Activated T-helper 9 cell treated with anti-CD3 and anti-CD28 coated beads, Interleukin-2, amount 50 U/mL, for 16 hours (primary cell): ENCODE measurements at regions not wholly inside any gene's neighbourhood (a gene's known extent, or its start where the extent isn't known, plus 50 kb on each side); places are given as distances from the start of the nearest gene placed in this dataset.

ENCODE experiments used
- DNase-seq: peaks from one replicate; pipeline ENCODE4 v3.0.0-alpha.2; 2020; ENCODE audit warnings: low read depth

DNA sequence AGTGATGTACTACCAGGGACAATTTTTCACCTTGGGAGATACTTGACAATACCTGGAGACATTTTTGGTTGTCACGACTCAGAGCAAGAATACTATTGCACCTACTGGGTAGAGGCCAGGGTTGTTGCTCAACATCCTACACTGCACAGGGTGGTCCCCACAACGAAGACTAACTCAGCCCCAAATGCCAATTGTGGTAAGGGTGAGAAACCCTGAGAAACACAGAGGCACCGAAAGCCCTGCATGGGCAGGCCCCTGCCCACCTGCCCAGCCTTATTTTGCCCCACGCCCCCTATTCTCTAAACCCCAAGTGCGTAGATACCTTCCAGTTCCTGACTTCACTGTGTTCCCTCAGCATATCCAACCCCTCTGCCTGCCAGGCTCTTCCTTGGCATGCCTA, 163.1 kb upstream of the PKDCC start:
- no peak for DNase-seq

GRCh38 chr2:41886145-41886664, 161.6 kb upstream of the PKDCC start:
- DNase-seq = no peak

DNA sequence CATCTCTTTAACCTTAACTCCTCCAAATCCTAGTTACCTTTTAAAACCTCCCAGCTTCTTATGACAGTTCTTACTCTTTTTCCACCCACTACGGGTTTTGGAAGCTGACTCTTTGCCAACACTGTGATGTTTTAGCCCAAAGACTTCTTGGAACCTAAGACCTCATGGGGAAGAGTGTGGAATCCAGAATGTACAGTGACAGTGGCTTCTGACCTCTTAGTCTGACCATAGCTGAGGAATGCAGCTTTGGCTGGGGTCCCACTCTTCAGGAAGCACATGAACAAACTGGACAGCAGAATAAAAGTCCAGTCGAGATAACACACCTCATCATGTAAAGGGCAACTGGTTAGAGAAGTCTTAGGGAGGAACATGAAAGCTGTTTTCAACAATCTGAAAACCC, 161.1 kb upstream of the PKDCC start:
- DNase-seq = no peak

DNA sequence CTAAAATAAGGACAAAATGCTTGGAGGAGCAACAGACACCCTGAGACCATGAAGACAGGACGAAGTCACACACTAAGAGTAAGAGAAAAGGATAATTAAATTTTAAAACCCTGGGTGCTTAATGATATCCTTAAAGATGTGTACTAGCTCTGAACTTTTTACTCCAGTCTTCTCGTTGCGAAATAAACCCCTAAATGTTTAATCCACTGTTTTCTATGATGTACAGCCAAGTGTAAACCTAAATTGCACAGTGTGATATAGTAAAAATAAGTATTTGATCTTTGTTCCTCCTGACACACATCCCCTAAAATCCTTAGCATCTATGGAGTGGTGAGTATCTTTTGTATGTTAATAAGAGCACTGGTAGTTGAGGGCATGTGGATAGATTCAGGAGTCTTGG, 157.5 kb upstream of the PKDCC start:
- DNase-seq = no peak

DNA sequence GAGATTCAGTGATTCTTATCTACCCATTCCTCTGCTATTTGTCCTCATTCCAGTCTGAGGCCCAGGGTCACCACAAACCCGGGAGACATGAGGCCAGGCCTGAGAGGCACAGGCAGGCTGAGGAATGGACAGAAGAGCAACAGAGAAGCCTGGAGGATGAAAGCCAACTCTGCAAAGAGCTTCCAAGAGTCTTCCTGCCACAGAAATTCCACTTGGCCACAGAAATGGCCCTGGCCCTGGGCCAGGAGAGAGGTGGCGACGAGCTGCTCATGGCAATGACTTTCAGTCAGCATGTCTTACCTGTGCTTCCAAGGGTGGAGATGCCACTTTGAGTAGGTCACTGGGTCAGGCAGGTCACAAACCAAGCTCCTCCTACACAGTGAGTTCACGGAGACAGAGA, 155.3 kb upstream of the PKDCC start:
- DNase-seq = no peak

DNA sequence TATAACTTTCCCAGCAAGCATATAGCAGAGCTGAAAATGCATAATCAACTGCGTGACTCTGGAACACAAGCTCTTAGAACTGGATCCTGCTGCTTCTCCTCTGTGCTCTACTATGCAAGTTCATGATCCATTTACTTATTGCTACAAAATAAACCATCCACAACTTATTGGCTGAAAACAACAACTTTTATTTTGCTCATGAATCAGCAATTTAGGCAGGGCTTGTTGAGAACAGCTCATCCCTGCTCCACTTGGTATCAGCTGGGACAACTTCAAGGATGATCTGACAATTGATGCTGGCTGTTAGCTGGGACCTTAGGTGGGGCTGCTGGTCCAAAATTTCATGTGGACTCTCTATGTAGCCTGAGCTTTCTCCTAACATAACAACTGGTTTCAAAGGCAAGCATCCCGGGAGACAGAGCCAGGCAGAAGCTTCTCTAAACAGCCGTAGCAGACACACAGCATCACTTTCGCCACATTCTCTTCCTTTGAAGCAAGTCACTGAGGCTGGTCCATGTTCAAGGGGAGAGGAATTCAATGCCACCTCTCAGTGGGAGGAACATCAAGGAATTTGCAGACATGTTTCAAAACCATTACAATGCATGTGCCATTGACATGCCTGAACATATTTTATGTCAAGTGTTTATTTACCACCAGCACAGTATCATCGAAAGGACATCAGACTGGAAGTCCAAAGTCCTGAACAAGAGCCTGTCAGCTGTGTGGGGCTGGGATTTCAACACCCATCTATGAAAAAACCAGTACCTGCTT, 153.1 kb upstream of the PKDCC start:
- DNase-seq = no peak

DNA sequence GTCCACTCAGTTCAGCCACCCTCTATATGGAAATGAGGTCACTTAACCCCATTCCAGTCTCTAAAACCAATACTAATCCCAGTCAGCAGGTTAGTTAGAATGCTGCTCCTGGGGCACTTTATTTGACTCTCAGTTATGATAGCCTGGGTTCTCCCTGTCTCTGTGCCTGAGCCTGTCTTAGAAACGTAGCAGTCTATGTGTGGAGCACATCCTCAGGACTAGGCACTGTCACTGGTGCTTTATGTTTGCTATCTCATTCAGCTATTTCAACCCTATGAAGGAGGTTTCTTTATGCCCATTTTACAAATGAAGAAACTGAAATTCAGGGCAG, 152.5 kb upstream of the PKDCC start:
- no peak for DNase-seq

- peak; percentile 3 for DNase-seq
Measured at GRCh38 chr2:41896186-41896846, 151.5 kb upstream of the PKDCC start.

GRCh38 chr2:41899189-41899588, 148.6 kb upstream of the PKDCC start:
- DNase-seq = no peak

DNA sequence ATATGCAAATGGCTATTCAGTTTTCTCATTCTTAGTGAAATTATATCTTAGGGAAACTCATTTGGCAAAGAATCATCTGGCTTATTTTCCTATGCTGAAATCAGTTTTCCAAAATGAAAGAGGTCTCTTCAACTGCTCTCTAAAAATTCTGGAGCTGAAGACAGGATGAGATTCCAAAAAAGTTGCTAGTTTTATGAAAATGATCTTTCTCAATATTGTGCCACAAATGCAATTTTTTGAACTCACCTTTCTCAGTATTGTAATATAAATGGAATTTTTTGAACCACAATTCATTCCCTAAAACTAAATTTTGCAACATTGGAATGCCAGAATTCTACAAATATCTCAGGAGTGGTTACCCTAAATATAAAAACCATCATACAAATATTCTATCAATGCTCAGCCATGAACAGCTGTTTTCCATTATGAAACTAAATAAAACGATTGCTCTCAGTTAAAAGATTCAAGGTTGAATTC, 147.7 kb upstream of the PKDCC start:
- DNase-seq = no peak

- DNase-seq = no peak
Measured at GRCh38 chr2:41902897-41903296, 144.9 kb upstream of the PKDCC start.

DNA sequence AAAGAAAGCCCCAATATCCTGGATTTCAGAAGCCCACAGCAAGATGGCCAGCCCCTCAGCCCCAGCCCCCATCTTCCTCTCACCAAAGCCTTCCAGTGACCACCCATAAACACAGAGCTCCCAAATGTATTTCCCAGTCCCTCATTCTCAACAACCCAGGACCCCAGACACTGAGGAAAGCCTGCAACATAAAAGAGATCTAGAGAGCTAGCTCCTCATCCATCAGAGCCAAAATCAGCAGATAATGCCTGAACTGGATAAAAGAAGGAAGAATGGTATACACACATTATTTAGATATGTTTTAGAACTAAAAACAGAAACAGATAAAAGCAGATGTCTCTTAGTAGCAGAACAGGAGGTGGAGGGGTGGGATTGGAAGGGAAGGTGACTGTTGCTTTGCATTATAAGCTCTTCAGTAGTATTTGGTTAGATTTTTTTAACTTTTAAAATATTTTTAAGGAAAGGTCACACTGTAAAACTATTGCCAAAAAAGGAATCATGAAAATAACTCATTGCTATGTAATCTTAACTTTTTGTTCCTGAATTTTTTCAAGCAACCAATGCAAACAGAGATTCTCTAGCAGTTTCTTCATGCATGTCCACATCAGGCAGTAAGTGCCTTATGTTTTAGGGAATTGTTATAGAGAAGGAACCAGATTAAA, 144.2 kb upstream of the PKDCC start:
- DNase-seq = no peak

GRCh38 chr2:41904459-41904858, 143.4 kb upstream of the PKDCC start:
- DNase-seq = no peak

DNA sequence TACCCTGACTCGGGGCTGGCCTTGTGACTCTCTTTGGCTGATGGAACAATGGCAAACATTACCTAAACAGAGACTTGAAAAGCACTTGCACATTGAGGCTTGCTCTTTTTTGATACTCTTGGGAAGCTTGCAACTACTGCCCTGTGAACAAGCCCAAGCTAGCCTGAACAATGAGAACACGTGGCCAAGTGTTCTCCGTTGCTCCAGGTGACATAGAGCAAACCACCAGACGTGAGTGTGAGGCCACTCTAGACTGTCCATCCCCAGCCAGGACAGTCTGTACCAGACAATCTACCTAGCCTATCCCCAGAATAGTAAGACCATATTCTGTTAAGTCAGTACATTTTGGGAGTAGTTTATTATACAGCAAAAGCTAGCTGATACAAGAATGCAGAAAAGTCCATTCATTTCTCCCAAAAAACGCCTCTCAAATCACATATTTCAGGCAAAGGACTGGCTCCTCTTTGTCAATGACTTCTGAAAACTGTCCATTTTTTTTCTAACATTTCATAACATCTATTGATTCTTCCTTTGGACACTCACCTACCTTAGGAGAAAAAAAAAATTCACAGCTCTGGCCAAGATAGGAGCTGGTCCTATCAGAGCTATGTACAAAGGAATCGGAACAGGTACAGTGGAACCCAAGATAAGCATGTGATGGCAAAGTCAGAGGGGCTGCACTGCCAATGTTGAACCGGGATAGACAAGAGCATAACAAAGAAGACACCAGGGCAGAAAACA, 142.1 kb upstream of the PKDCC start:
- no peak for DNase-seq

GRCh38 chr2:41906338-41906725, 141.5 kb upstream of the PKDCC start:
- DNase-seq = no peak

GRCh38 chr2:41907141-41907540, 140.7 kb upstream of the PKDCC start:
- DNase-seq = no peak

GRCh38 chr2:41907771-41908207, 140.0 kb upstream of the PKDCC start:
- DNase-seq = no peak

DNA sequence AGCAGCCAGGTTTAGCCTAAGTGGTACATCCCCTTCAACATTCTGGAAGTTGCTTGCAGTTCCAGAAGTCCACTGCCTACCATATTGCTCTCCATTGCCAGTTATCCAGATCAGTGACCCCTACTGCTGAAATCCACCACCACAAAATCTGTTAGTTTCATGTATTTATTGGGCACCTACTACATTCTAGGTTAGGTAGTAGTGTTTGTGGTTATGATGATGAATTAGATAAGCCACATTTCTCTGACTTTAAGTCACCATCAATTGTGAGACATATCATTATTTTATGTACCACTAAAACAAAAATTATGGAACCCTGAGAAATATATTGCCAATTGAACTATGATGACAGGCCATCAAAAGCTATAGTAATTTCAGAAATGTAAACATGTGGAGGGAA, 139.5 kb upstream of the PKDCC start:
- DNase-seq = no peak

DNA sequence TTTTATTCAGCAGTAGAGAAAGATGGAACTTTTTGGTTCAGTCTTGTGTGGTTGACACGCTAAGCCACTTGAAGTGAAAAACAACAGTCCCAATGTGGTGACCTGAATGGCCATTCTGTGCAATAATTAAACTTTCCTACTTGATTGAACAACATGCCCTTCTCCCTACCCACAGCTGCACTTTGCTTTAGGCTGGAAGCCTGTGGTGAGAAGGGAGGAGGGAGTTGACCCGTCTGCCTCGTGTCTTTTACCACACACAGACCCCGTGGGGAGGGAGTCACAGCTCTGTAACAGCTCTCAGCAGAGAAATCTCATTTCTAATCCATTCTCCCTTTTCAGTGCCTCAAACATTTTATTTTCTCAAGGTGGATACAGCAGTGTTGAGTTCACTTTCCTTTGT, 138.2 kb upstream of the PKDCC start:
- DNase-seq = no peak

GRCh38 chr2:41910126-41910525, 137.7 kb upstream of the PKDCC start:
- DNase-seq = no peak

DNA sequence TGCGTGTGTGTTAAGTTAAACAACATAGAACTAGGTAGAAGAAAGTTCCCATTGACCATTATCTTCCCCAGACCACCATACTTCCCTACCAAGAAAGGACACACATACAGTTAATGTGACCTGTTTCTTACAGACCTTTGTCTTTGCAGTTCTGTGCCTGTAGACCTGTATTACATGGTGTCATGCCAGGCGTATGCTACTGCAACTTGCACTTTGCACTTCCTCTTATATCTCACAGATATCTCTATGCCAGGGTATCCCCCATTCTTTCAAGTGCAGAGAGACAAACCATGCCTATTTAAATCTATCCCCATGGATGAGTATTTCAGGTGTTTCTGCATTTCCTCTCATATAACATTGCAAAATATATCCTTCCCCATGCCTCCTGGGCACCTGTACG, 136.8 kb upstream of the PKDCC start:
- DNase-seq = no peak

- no peak for DNase-seq
Measured at GRCh38 chr2:41912337-41912736, 135.5 kb upstream of the PKDCC start.
